ENCODE measurements at regions not wholly inside any gene's neighbourhood (a gene's known extent, or its start where the extent isn't known, plus 50 kb on each side); places are given as distances from the start of the nearest gene placed in this dataset.

GRCh38 chr3:102259663-102260062 is 175.2 kb upstream of the ZPLD1 start:
- TF ChIP-seq CTCF (IDR thresholded peaks at IDR 0.05) (no peak), EZH2 (IDR thresholded peaks at IDR 0.05; ENCODE audit: borderline replicate concordance, insufficient read depth, low read depth, low read length, poor library complexity, severe bottlenecking) (no peak)

Measured in B cell (primary cell).